A549 (cell line): ENCODE measurements at regions not wholly inside any gene's neighbourhood (a gene's known extent, or its start where the extent isn't known, plus 50 kb on each side); places are given as distances from the start of the nearest gene placed in this dataset.

ENCODE experiments used
- ATAC-seq, 2 experiments: fragments of 200-7000 bp in 1 of 2; fragments of >200 bp in 1 of 2; cut with Nextera tagmentation in 1 of 2; cut with Tn5 transposase in 1 of 2; 3 replicates each; pipeline versions ENCODE4 v1.8.0 to v1.9.1; 2018 to 2020; ENCODE audit warnings: mild to moderate bottlenecking in 1 of 2, moderate library complexity in 1 of 2
- CTCF ChIA-PET: fragments of 300-600 bp; sonication (Branson Sonifier 250); formaldehyde crosslinking; extraction: SDS; loops from one replicate; lab custom pipeline; 2021; ENCODE audit warnings: antibody characterized with exemption, inconsistent platforms; lab: Yijun Ruan, JAX
- POLR2A ChIA-PET: fragments of 350-600 bp; formaldehyde crosslinking; extraction: SDS; loops from one replicate; lab custom pipeline; 2021; ENCODE audit warnings: antibody characterized with exemption, inconsistent platforms; lab: Yijun Ruan, JAX
- DNase-seq, 2 experiments: peaks; one replicate each; pipeline versions ENCODE4 v3.0.0 to v3.0.0-alpha.2; 2011 to 2016; ENCODE audit warnings: low read depth in 1 of 2, low spot score in 1 of 2
- FAIRE-seq: peaks from 2 replicates; lab custom pipeline; 2011; peaks lifted over from hg19 to GRCh38; lab: Jason Lieb, UNC
- H3K27ac ChIP-seq, 2 experiments: fragments of >200 bp; sonication (Bioruptor Twin); formaldehyde crosslinking; 3 replicates each; pipeline ENCODE4 v1.5.1; 2016 to 2017
- H3K4me1 ChIP-seq: fragments of >200 bp; sonication (Bioruptor Twin); formaldehyde crosslinking; 3 replicates; pipeline ENCODE4 v1.6.1; 2016
- H3K4me2 ChIP-seq: fragments of >200 bp; sonication (Bioruptor Twin); formaldehyde crosslinking; 3 replicates; pipeline ENCODE4 v1.6.1; 2016
- H3K4me3 ChIP-seq: fragments of >200 bp; sonication (Bioruptor Twin); formaldehyde crosslinking; 3 replicates; pipeline ENCODE4 v1.5.1; 2016
- H3K9me3 ChIP-seq: fragments of >200 bp; sonication (Bioruptor Twin); formaldehyde crosslinking; 3 replicates; pipeline ENCODE4 v1.6.1; 2016
- ATOH8 ChIP-seq: fragments of 250-450 bp; sonication (Bioruptor Pico); IDR thresholded peaks from 2 replicates; pipeline ENCODE4 v1.5.0; 2020; ENCODE audit warnings: low read depth, mild to moderate bottlenecking, moderate library complexity
- CEBPB ChIP-seq, 2 experiments: fragments of >200 bp in 1 of 2; sonication (Bioruptor Twin) in 1 of 2; formaldehyde crosslinking in 1 of 2; IDR thresholded peaks; 2 replicates each; pipeline ENCODE4 v1.6.1; 2012 to 2016
- CTCF ChIP-seq: fragments of >200 bp; sonication (Bioruptor Twin); formaldehyde crosslinking; IDR thresholded peaks from 3 replicates; pipeline ENCODE4 v1.5.1; 2016
- EHF ChIP-seq: fragments of 250-450 bp; sonication (Bioruptor Pico); IDR thresholded peaks from 2 replicates; pipeline ENCODE4 v1.5.0; 2020; ENCODE audit warnings: mild to moderate bottlenecking
- EHMT2 ChIP-seq: fragments of 200-600 bp; sonication (generic); IDR thresholded peaks from 2 replicates; pipeline ENCODE4 v1.6.1; 2016; ENCODE audit warnings: antibody characterized with exemption, low read depth, mild to moderate bottlenecking, moderate library complexity
- ELK1 ChIP-seq: fragments of 150-350 bp; IDR thresholded peaks from 2 replicates; pipeline ENCODE4 v1.6.1; 2014; ENCODE audit warnings: low read depth, mild to moderate bottlenecking, low read length
- FOSL2 ChIP-seq, 2 experiments: fragments of 450-650 bp in 1 of 2; fragments of >200 bp in 1 of 2; sonication (Bioruptor Twin) in 1 of 2; formaldehyde crosslinking; IDR thresholded peaks; 2 replicates each; pipeline versions ENCODE4 v1.5.0 to v1.6.1; 2016 to 2020; ENCODE audit warnings: mild to moderate bottlenecking in 1 of 2, moderate library complexity in 1 of 2
- GATA3 ChIP-seq: IDR thresholded peaks from 2 replicates; pipeline ENCODE4 v1.6.1; 2012; ENCODE audit warnings: borderline replicate concordance
- HDAC2 ChIP-seq: fragments of 200-600 bp; sonication (generic); IDR thresholded peaks from 2 replicates; pipeline ENCODE4 v1.6.1; 2016
- NFE2L2 ChIP-seq: fragments of 150-350 bp; conservative IDR thresholded peaks from 2 replicates; pipeline ENCODE4 v1.6.1; 2014; ENCODE audit warnings: low read length
- NPAS2 ChIP-seq: fragments of 250-450 bp; sonication (Bioruptor Pico); IDR thresholded peaks from 2 replicates; pipeline ENCODE4 v1.8.0; 2022; ENCODE audit warnings: mild to moderate bottlenecking, moderate library complexity, borderline replicate concordance
- NR3C1 ChIP-seq: fragments of >200 bp; sonication (Bioruptor Twin); formaldehyde crosslinking; IDR thresholded peaks from 3 replicates; pipeline ENCODE4 v1.6.1; 2017
- PBX3 ChIP-seq: IDR thresholded peaks from 2 replicates; pipeline ENCODE4 v1.6.1; 2012
- POLR2A ChIP-seq: IDR thresholded peaks from 2 replicates; pipeline ENCODE4 v1.6.1; 2012; ENCODE audit warnings: mild to moderate bottlenecking, low read length
- RAD21 ChIP-seq, 2 experiments: fragments of >200 bp in 1 of 2; sonication (Bioruptor Twin) in 1 of 2; formaldehyde crosslinking in 1 of 2; IDR thresholded peaks in 1 of 2; conservative IDR thresholded peaks in 1 of 2; 2 replicates in 1 of 2; 3 replicates in 1 of 2; pipeline ENCODE4 v1.6.1; 2012 to 2018; ENCODE audit warnings: inconsistent platforms in 1 of 2
- RARB ChIP-seq: fragments of 250-450 bp; sonication (Bioruptor Pico); IDR thresholded peaks from 2 replicates; pipeline ENCODE4 v1.8.0; 2021; ENCODE audit warnings: mild to moderate bottlenecking, moderate library complexity
- RCOR1 ChIP-seq: fragments of 150-350 bp; IDR thresholded peaks from 2 replicates; pipeline ENCODE4 v1.6.1; 2014; ENCODE audit warnings: antibody characterized with exemption, low read length, low read depth
- REST ChIP-seq: fragments of 200-600 bp; sonication (generic); IDR thresholded peaks from 2 replicates; pipeline ENCODE4 v1.6.1; 2016; ENCODE audit warnings: antibody characterized with exemption, mild to moderate bottlenecking, moderate library complexity
- SMC3 ChIP-seq: fragments of >200 bp; sonication (Bioruptor Twin); formaldehyde crosslinking; IDR thresholded peaks from 3 replicates; pipeline ENCODE4 v1.6.1; 2018; ENCODE audit warnings: inconsistent platforms
- SREBF2 ChIP-seq: fragments of 450-650 bp; IDR thresholded peaks from 2 replicates; pipeline ENCODE4 v1.6.1; 2014; ENCODE audit warnings: mild to moderate bottlenecking, moderate library complexity
- ZNF302 ChIP-seq: fragments of 250-450 bp; sonication (Bioruptor Pico); IDR thresholded peaks from 2 replicates; pipeline ENCODE4 v1.9.0; 2021; ENCODE audit warnings: inconsistent platforms, mild to moderate bottlenecking, moderate library complexity
- WGBS: methylation state at CpG from one replicate; pipeline ENCODE4 v1.1.6; 2017; ENCODE audit errors: missing lambda C conversion rate; 5-methylcytosine and 5-hydroxymethylcytosine counted together

- TF ChIP-seq REST (no peak), RARB (CRISPR knock-in tag) (no peak), POLR2A (no peak), NFE2L2 (no peak), ELK1 (no peak), RCOR1 (no peak), HDAC2 (no peak), NR3C1 (no peak), EHMT2 (no peak), PBX3 (no peak), ATOH8 (CRISPR knock-in tag) (no peak), GATA3 (no peak), ZNF302 (no peak), SREBF2 (no peak), FOSL2 (IDR thresholded peaks at IDR 0.05) (no peak), FOSL2 (CRISPR knock-in tag; IDR thresholded peaks at IDR 0.05) (no peak), CEBPB (IDR thresholded peaks at IDR 0.05) (no peak), RAD21 (conservative IDR thresholded peaks at IDR 0.05 in 1 of 2, IDR thresholded peaks at IDR 0.05 in 1 of 2) (no peak)
- ATAC-seq: no peak
- WGBS: 22% methylated on average over 2 of the region's 2 CpGs
- H3K4me1 ChIP-seq: no peaks in the 10 kb centered on the region
- H3K4me3 ChIP-seq: no peak overlapping the region
- no peaks in the 10 kb centered on the region for H3K9me3 ChIP-seq
- no peak for FAIRE-seq
- ChIA-PET POLR2A (no interaction called here), CTCF (no interaction called here)
- H3K27ac ChIP-seq: no peak overlapping the region
- no peak overlapping the region for H3K4me2 ChIP-seq
- DNase-seq: no peak
Observed at GRCh38 chr12:62116986-62117385, 143.2 kb upstream of the USP15 start.

- TF ChIP-seq RAD21 (conservative IDR thresholded peaks at IDR 0.05 in 1 of 2, IDR thresholded peaks at IDR 0.05 in 1 of 2) (peak; percentile 61 to 70), CTCF (peak; percentile 63), NPAS2 (no peak), EHF (no peak), SMC3 (peak; percentile 60; the same call in 2 of the 3 replicates)
- 19% methylated on average over 4 of the region's 4 CpGs for WGBS
- ATAC-seq (peak; percentile 84 to 87; a peak in 5 of 6 replicates), FAIRE-seq (peak; percentile 68), DNase-seq (peak; percentile 11 to 72)
- Histone ChIP-seq H3K27ac (no peak overlapping the region), H3K4me2 (no peak overlapping the region), H3K4me3 (no peak overlapping the region), H3K4me1 (no peaks in the 10 kb centered on the region), H3K9me3 (no peaks in the 10 kb centered on the region)
- POLR2A ChIA-PET: no interaction called here
- CTCF ChIA-PET: interaction anchor here (0.6 to 2.2 kb wide), 12 partner anchors 8 to 962 kb away, joined by 3 to 9 read pairs (median 4); no protein-coding TSS in a partner anchor
Observed at GRCh38 chr12:62123721-62124203, 136.4 kb upstream of the USP15 start.
